ENCODE measurements at regions not wholly inside any gene's neighbourhood (a gene's known extent, or its start where the extent isn't known, plus 50 kb on each side); places are given as distances from the start of the nearest gene placed in this dataset.
"Not testable (repeated sequence)": the region's sequence is repeated elsewhere in the genome, so short reads cannot be mapped to it uniquely, and the experiment has no call there.

- TF ChIP-seq CTCF (IDR thresholded peaks at IDR 0.05): no peak
- H3K36me3 ChIP-seq (ENCODE audit: control insufficient read depth, insufficient read depth, low read length): no peaks in the 10 kb centered on the region
Observed at GRCh38 chr6:14412026-14412425, 294.5 kb downstream of the CD83 start.

GRCh38 chr6:14415452-14415851 is 297.9 kb downstream of the CD83 start:
- Histone ChIP-seq H3K9me3 (ENCODE audit: control insufficient read depth, low read length) (no peaks in the 10 kb centered on the region), H3K27me3 (ENCODE audit: control insufficient read depth, insufficient read depth, low read length) (no peaks in the 10 kb centered on the region), H3K4me1 (no peaks in the 10 kb centered on the region), H3K27ac (no peak overlapping the region), H3K9ac (no peak overlapping the region), H3K36me3 (ENCODE audit: control insufficient read depth, insufficient read depth, low read length) (no peaks in the 10 kb centered on the region), H3K4me2 (ENCODE audit: low read length) (no peak overlapping the region), H2AFZ (no peak overlapping the region), H3K4me3 (ENCODE audit: low read depth, low read length) (no peak overlapping the region), H3K79me2 (no peaks in the 10 kb centered on the region)
- no peak for TF ChIP-seq CTCF (IDR thresholded peaks at IDR 0.05)

More at GRCh38 chr6:14412026-14412425, 294.5 kb downstream of the CD83 start:
- no peaks in the 10 kb centered on the region for H3K9me3 ChIP-seq (ENCODE audit: control insufficient read depth, low read length)
- H3K4me3 ChIP-seq (ENCODE audit: low read depth, low read length): no peak overlapping the region
- H2AFZ ChIP-seq: no peak overlapping the region
- H3K27ac ChIP-seq: no peak overlapping the region
- H3K9ac ChIP-seq: no peak overlapping the region
- H3K4me1 ChIP-seq: no peaks in the 10 kb centered on the region
- H3K4me2 ChIP-seq (ENCODE audit: low read length): no peak overlapping the region
- H3K79me2 ChIP-seq: no peaks in the 10 kb centered on the region
- H3K27me3 ChIP-seq (ENCODE audit: control insufficient read depth, insufficient read depth, low read length): no peaks in the 10 kb centered on the region

- Histone ChIP-seq H3K4me2 (ENCODE audit: low read length) (no peak overlapping the region), H3K27me3 (ENCODE audit: control insufficient read depth, insufficient read depth, low read length) (no peaks in the 10 kb centered on the region), H3K4me1 (no peaks in the 10 kb centered on the region), H3K36me3 (ENCODE audit: control insufficient read depth, insufficient read depth, low read length) (no peaks in the 10 kb centered on the region), H3K9ac (no peak overlapping the region), H3K79me2 (no peaks in the 10 kb centered on the region), H2AFZ (no peak overlapping the region), H3K27ac (no peak overlapping the region), H3K4me3 (ENCODE audit: low read depth, low read length) (no peak overlapping the region), H3K9me3 (ENCODE audit: control insufficient read depth, low read length) (no peaks in the 10 kb centered on the region)
- TF ChIP-seq CTCF (IDR thresholded peaks at IDR 0.05): no peak
Observed at GRCh38 chr6:14417377-14417776, 299.8 kb downstream of the CD83 start.

GRCh38 chr6:14419224-14419623 is 301.7 kb downstream of the CD83 start:
- not testable (repeated sequence) for H2AFZ ChIP-seq; H3K4me3 ChIP-seq (ENCODE audit: low read depth, low read length); H3K79me2 ChIP-seq; H3K4me1 ChIP-seq; H3K36me3 ChIP-seq (ENCODE audit: control insufficient read depth, insufficient read depth, low read length); H3K9me3 ChIP-seq (ENCODE audit: control insufficient read depth, low read length); H3K27ac ChIP-seq; H3K4me2 ChIP-seq (ENCODE audit: low read length); H3K27me3 ChIP-seq (ENCODE audit: control insufficient read depth, insufficient read depth, low read length); H3K9ac ChIP-seq

GRCh38 chr6:14422061-14422460 is 304.5 kb downstream of the CD83 start:
- H3K79me2 ChIP-seq: no peaks in the 10 kb centered on the region
- H3K4me3 ChIP-seq (ENCODE audit: low read depth, low read length): no peak overlapping the region
- no peak overlapping the region for H2AFZ ChIP-seq
- H3K4me2 ChIP-seq (ENCODE audit: low read length): no peak overlapping the region
- no peak overlapping the region for H3K9ac ChIP-seq
- H3K27me3 ChIP-seq (ENCODE audit: control insufficient read depth, insufficient read depth, low read length): no peaks in the 10 kb centered on the region
- TF ChIP-seq CTCF (IDR thresholded peaks at IDR 0.05): no peak
- no peaks in the 10 kb centered on the region for H3K9me3 ChIP-seq (ENCODE audit: control insufficient read depth, low read length)
- H3K27ac ChIP-seq: no peak overlapping the region
- no peaks in the 10 kb centered on the region for H3K4me1 ChIP-seq
- H3K36me3 ChIP-seq (ENCODE audit: control insufficient read depth, insufficient read depth, low read length): no peaks in the 10 kb centered on the region

Measured in parathyroid adenoma (tissue), 2 donors.